NB4 (cell line): ENCODE measurements at regions not wholly inside any gene's neighbourhood (a gene's known extent, or its start where the extent isn't known, plus 50 kb on each side); places are given as distances from the start of the nearest gene placed in this dataset.

Experiments used
- POLR2A ChIP-seq: IDR thresholded peaks from 2 replicates; pipeline ENCODE4 v1.6.1; 2011; ENCODE audit warnings: mild to moderate bottlenecking; ENCODE audit not compliant: insufficient read length; ENCODE audit errors: extremely low read depth
- TF ChIP-seq, protein P1 (sequence below): IDR thresholded peaks from one replicate; pipeline ENCODE4 v1.5.1; 2012; ENCODE audit warnings: low read depth, low read length

DNA sequence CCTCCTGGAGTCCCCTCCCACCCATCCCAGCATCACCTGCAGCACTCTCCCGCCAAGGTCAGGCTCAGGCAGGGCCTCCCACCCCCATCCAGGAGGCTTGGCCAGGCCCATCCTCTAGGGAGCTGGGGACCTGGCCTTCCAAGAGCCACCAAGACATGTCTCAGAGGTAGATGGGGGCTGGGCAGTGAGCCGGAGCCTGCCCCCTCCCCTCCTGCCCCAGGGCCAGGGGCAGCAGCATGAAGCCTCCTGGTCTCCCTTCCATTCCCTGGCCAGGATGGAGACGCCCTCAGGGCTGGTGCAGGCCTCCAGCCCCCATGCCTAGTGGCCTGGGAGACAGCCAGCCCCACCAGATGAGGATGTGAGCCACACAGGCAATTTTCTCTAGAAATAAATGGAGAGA lies 69.3 kb upstream of the C14orf180 start:
- TF ChIP-seq, protein P1, sequence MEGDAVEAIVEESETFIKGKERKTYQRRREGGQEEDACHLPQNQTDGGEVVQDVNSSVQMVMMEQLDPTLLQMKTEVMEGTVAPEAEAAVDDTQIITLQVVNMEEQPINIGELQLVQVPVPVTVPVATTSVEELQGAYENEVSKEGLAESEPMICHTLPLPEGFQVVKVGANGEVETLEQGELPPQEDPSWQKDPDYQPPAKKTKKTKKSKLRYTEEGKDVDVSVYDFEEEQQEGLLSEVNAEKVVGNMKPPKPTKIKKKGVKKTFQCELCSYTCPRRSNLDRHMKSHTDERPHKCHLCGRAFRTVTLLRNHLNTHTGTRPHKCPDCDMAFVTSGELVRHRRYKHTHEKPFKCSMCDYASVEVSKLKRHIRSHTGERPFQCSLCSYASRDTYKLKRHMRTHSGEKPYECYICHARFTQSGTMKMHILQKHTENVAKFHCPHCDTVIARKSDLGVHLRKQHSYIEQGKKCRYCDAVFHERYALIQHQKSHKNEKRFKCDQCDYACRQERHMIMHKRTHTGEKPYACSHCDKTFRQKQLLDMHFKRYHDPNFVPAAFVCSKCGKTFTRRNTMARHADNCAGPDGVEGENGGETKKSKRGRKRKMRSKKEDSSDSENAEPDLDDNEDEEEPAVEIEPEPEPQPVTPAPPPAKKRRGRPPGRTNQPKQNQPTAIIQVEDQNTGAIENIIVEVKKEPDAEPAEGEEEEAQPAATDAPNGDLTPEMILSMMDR: no peak
- TF ChIP-seq POLR2A: no peak
